ENCODE measurements at regions not wholly inside any gene's neighbourhood (a gene's known extent, or its start where the extent isn't known, plus 50 kb on each side); places are given as distances from the start of the nearest gene placed in this dataset.

DNA sequence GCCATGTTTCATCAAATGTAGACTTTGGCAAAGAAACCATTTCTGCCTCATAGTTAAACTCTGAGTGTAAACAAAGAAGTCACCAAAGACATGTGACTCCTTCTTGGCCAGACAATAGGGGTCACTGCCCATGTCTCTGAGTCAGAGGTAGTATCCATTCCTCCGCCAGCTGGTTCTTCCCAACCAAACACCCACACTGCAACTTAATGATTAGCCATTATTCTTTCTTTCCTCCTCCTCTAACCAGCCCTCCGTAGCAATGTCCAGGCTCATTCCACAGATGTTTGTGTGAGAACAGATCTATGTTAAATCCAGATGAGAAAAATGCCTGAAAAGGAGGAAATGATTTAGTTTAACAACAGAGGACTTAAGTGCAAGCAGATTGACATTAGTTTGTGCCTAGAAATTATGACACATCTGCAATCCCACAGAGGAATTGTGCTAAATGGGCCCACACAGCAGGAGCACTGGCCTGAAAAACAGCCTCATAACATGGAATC is 127.9 kb upstream of the SH3BP4 start:
- ATAC-seq, result peak; percentile 93
- TF ChIP-seq TSHZ2 (CRISPR knock-in tag; IDR thresholded peaks at IDR 0.05) (no peak), CSDC2 (CRISPR knock-in tag; IDR thresholded peaks at IDR 0.05) (no peak), TCF4 (CRISPR knock-in tag; IDR thresholded peaks at IDR 0.05; ENCODE audit: borderline replicate concordance) (no peak), PPARA (CRISPR knock-in tag; IDR thresholded peaks at IDR 0.05; ENCODE audit: borderline replicate concordance) (no peak), ARNTL (CRISPR knock-in tag; IDR thresholded peaks at IDR 0.05; ENCODE audit: borderline replicate concordance, low read depth) (no peak), RARB (CRISPR knock-in tag; IDR thresholded peaks at IDR 0.05) (no peak), ISL1 (CRISPR knock-in tag; IDR thresholded peaks at IDR 0.05) (no peak), OSR1 (CRISPR knock-in tag; IDR thresholded peaks at IDR 0.05) (no peak), ZC3H10 (CRISPR knock-in tag; IDR thresholded peaks at IDR 0.05) (no peak), ESRRG (CRISPR knock-in tag; IDR thresholded peaks at IDR 0.05) (no peak), PATZ1 (CRISPR knock-in tag; IDR thresholded peaks at IDR 0.05; ENCODE audit: borderline replicate concordance) (no peak), TOX (CRISPR knock-in tag; IDR thresholded peaks at IDR 0.05; ENCODE audit: borderline replicate concordance) (no peak)
- TF ChIP-seq, protein P1, sequence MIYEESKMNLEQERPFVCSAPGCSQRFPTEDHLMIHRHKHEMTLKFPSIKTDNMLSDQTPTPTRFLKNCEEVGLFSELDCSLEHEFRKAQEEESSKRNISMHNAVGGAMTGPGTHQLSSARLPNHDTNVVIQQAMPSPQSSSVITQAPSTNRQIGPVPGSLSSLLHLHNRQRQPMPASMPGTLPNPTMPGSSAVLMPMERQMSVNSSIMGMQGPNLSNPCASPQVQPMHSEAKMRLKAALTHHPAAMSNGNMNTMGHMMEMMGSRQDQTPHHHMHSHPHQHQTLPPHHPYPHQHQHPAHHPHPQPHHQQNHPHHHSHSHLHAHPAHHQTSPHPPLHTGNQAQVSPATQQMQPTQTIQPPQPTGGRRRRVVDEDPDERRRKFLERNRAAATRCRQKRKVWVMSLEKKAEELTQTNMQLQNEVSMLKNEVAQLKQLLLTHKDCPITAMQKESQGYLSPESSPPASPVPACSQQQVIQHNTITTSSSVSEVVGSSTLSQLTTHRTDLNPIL (CRISPR knock-in tag; IDR thresholded peaks at IDR 0.05; ENCODE audit: low read depth), result no peak

DNA sequence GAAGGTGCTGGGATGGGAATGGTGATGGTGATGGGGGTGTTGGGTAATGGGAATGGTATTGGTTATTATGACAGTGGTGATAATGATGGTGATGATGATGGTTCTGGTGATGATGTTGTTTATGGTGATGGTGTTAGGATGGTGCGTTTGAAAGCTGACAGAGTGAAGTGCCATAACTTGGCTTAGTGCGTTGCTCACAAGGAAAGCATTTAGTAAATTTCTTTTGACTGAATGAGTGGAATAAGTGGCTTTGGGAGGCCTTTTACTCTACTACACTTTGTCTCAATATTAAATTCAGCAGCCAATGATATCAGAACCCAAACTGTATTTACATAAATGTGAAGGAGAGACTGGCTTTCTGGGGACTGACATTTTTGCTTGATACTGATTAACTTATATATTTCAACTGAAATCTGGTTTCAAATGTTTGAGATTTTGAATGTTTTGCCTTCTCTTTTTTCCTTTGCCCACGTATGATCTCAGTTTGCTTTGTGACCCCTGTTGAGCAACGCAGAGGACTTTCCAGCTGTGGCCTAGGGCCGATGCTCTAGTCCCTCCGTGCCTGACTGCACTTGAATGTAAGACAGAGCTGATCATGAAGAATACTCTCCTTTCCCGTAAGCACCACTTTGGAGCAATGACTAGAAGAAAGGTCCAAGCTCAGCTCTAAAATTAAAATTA is 128.5 kb upstream of the SH3BP4 start:
- no peak for ATAC-seq
- TF ChIP-seq CSDC2 (CRISPR knock-in tag; IDR thresholded peaks at IDR 0.05), result no peak
- no peak for TF ChIP-seq TOX (CRISPR knock-in tag; IDR thresholded peaks at IDR 0.05; ENCODE audit: borderline replicate concordance)
- TF ChIP-seq, protein P2, sequence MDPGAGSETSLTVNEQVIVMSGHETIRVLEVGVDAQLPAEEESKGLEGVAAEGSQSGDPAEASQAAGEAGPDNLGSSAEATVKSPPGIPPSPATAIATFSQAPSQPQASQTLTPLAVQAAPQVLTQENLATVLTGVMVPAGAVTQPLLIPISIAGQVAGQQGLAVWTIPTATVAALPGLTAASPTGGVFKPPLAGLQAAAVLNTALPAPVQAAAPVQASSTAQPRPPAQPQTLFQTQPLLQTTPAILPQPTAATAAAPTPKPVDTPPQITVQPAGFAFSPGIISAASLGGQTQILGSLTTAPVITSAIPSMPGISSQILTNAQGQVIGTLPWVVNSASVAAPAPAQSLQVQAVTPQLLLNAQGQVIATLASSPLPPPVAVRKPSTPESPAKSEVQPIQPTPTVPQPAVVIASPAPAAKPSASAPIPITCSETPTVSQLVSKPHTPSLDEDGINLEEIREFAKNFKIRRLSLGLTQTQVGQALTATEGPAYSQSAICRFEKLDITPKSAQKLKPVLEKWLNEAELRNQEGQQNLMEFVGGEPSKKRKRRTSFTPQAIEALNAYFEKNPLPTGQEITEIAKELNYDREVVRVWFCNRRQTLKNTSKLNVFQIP (CRISPR knock-in tag; IDR thresholded peaks at IDR 0.05; ENCODE audit: borderline replicate concordance, low read depth), result no peak
- no peak for TF ChIP-seq ESRRG (CRISPR knock-in tag; IDR thresholded peaks at IDR 0.05)
- no peak for TF ChIP-seq ZNF70 (CRISPR knock-in tag; IDR thresholded peaks at IDR 0.05)
- TF ChIP-seq RARB (CRISPR knock-in tag; IDR thresholded peaks at IDR 0.05), result no peak
- TF ChIP-seq CSRNP3 (CRISPR knock-in tag; IDR thresholded peaks at IDR 0.05), result no peak
- no peak for TF ChIP-seq TCF4 (CRISPR knock-in tag; IDR thresholded peaks at IDR 0.05; ENCODE audit: borderline replicate concordance)
- no peak for TF ChIP-seq PPARA (CRISPR knock-in tag; IDR thresholded peaks at IDR 0.05; ENCODE audit: borderline replicate concordance)
- TF ChIP-seq PATZ1 (CRISPR knock-in tag; IDR thresholded peaks at IDR 0.05; ENCODE audit: borderline replicate concordance), result no peak
- TF ChIP-seq ARNTL (CRISPR knock-in tag; IDR thresholded peaks at IDR 0.05; ENCODE audit: borderline replicate concordance, low read depth), result no peak
- no peak for TF ChIP-seq ZFP3 (CRISPR knock-in tag; IDR thresholded peaks at IDR 0.05)
- no peak for TF ChIP-seq ISL1 (CRISPR knock-in tag; IDR thresholded peaks at IDR 0.05)
- TF ChIP-seq SNAI2 (CRISPR knock-in tag; IDR thresholded peaks at IDR 0.05), result no peak
- TF ChIP-seq BACH2 (CRISPR knock-in tag; IDR thresholded peaks at IDR 0.05; ENCODE audit: borderline replicate concordance), result no peak
- no peak for TF ChIP-seq ZNF565 (CRISPR knock-in tag; conservative IDR thresholded peaks at IDR 0.05; ENCODE audit: low read depth)
- no peak for TF ChIP-seq ZC3H10 (CRISPR knock-in tag; IDR thresholded peaks at IDR 0.05)
- no peak for TF ChIP-seq ZNF8 (CRISPR knock-in tag; IDR thresholded peaks at IDR 0.05)

All from SK-N-SH treated with all-trans-retinoic acid at 6 μM for 48 hours (cell line).